GM23338 (cell line): ENCODE measurements at regions not wholly inside any gene's neighbourhood (a gene's known extent, or its start where the extent isn't known, plus 50 kb on each side); places are given as distances from the start of the nearest gene placed in this dataset.

ENCODE experiments used
- ATAC-seq: fragments of 200-7000 bp; cut with Tn5 transposase; 3 replicates; pipeline ENCODE4 v1.9.1; 2020
- DNase-seq: peaks from one replicate; pipeline ENCODE4 v3.0.0-alpha.2; 2015; ENCODE audit warnings: low spot score
- H2AFZ ChIP-seq: fragments of 200-600 bp; sonication (generic); 2 replicates; pipeline ENCODE4 v1.8.0; 2016; ENCODE audit warnings: antibody characterized with exemption, mild to moderate bottlenecking, moderate library complexity
- H3F3A ChIP-seq: fragments of 200-600 bp; sonication (generic); replicated peaks from 2 replicates; pipeline ENCODE4 v1.8.0; 2017; ENCODE audit warnings: antibody characterized with exemption, mixed run types, low read depth
- H3K27ac ChIP-seq: fragments of 200-600 bp; sonication (generic); 2 replicates; pipeline ENCODE4 v1.6.1; 2016; ENCODE audit warnings: low read depth
- H3K27me3 ChIP-seq: fragments of 200-600 bp; sonication (generic); 2 replicates; pipeline ENCODE4 v1.8.0; 2016; ENCODE audit warnings: mild to moderate bottlenecking, mixed run types, moderate library complexity; ENCODE audit not compliant: insufficient read depth
- H3K36me3 ChIP-seq: fragments of 200-600 bp; sonication (generic); 2 replicates; pipeline ENCODE4 v1.8.0; 2016; ENCODE audit warnings: mild to moderate bottlenecking; ENCODE audit not compliant: insufficient read depth
- H3K4me1 ChIP-seq: fragments of 200-600 bp; sonication (generic); 2 replicates; pipeline ENCODE4 v1.8.0; 2016; ENCODE audit warnings: mild to moderate bottlenecking, moderate library complexity; ENCODE audit not compliant: insufficient read depth
- H3K4me2 ChIP-seq: fragments of 200-600 bp; sonication (generic); 2 replicates; pipeline ENCODE4 v1.7.1; 2017; ENCODE audit warnings: mixed run types
- H3K4me3 ChIP-seq: fragments of 200-600 bp; sonication (generic); 2 replicates; pipeline ENCODE4 v1.6.1; 2016; ENCODE audit warnings: mixed run types
- H3K79me2 ChIP-seq: fragments of 200-600 bp; sonication (generic); replicated peaks from 2 replicates; pipeline ENCODE4 v1.8.0; 2017; ENCODE audit warnings: mild to moderate bottlenecking; ENCODE audit not compliant: insufficient read depth
- H3K9me2 ChIP-seq: fragments of 200-600 bp; sonication (generic); 2 replicates; pipeline ENCODE4 v1.8.0; 2017; ENCODE audit not compliant: insufficient read depth
- H4K20me1 ChIP-seq: fragments of 200-600 bp; sonication (generic); replicated peaks from 2 replicates; pipeline ENCODE4 v1.8.0; 2017; ENCODE audit warnings: mild to moderate bottlenecking; ENCODE audit not compliant: insufficient read depth
- H3K27ac Mint-ChIP-seq: 2 replicates; pipeline ENCODE4 v1.8.0; 2020; ENCODE audit warnings: inconsistent platforms, mild to moderate bottlenecking, moderate library complexity, mixed read lengths
- H3K27me3 Mint-ChIP-seq: 3 replicates; pipeline ENCODE4 v1.8.0; 2022; ENCODE audit warnings: low read depth, mild to moderate bottlenecking, moderate library complexity, mixed read lengths, inconsistent platforms; ENCODE audit not compliant: insufficient read depth, poor library complexity
- H3K36me3 Mint-ChIP-seq: 3 replicates; pipeline ENCODE4 v1.8.0; 2021; ENCODE audit warnings: low read depth, mild to moderate bottlenecking, inconsistent platforms, moderate library complexity, mixed read lengths
- H3K4me1 Mint-ChIP-seq: 3 replicates; pipeline ENCODE4 v1.8.0; 2020; ENCODE audit warnings: mild to moderate bottlenecking, inconsistent platforms, mixed read lengths
- H3K4me3 Mint-ChIP-seq: 3 replicates; pipeline ENCODE4 v1.8.0; 2021; ENCODE audit warnings: moderate library complexity, mild to moderate bottlenecking, inconsistent platforms, mixed read lengths
- H3K9me3 Mint-ChIP-seq: 3 replicates; pipeline ENCODE4 v1.8.0; 2020; ENCODE audit warnings: moderate library complexity, mild to moderate bottlenecking, inconsistent platforms, mixed read lengths
- CREB1 ChIP-seq: fragments of 250-450 bp; sonication (Bioruptor Pico); IDR thresholded peaks from 2 replicates; pipeline ENCODE4 v1.5.0; 2020; ENCODE audit warnings: low read depth, mild to moderate bottlenecking, moderate library complexity
- CTCF ChIP-seq, 2 experiments: fragments of 200-600 bp in 1 of 2; sonication (generic) in 1 of 2; conservative IDR thresholded peaks; 2 replicates each; pipeline versions ENCODE4 v1.5.1 to v1.6.1; 2016 to 2017; ENCODE audit warnings: antibody characterized with exemption in 2 of 2, low read depth in 2 of 2, mild to moderate bottlenecking in 2 of 2, moderate library complexity in 1 of 2
- ETS1 ChIP-seq: IDR thresholded peaks from 2 replicates; pipeline ENCODE4 v1.6.1; 2016; ENCODE audit warnings: antibody characterized with exemption
- EZH2 ChIP-seq: fragments of 200-600 bp; sonication (generic); IDR thresholded peaks from one replicate; pipeline ENCODE4 v1.8.0; 2017; ENCODE audit warnings: antibody characterized with exemption, mild to moderate bottlenecking, low read depth; ENCODE audit not compliant: unreplicated experiment
- EZH2phosphoT487 ChIP-seq: fragments of 200-600 bp; sonication (generic); IDR thresholded peaks from one replicate; pipeline ENCODE4 v1.8.1; 2018; ENCODE audit warnings: antibody characterized with exemption; ENCODE audit not compliant: unreplicated experiment
- JUNB ChIP-seq: IDR thresholded peaks from one replicate; pipeline ENCODE4 v1.6.1; 2016; ENCODE audit warnings: antibody characterized with exemption; ENCODE audit not compliant: unreplicated experiment
- NANOG ChIP-seq: IDR thresholded peaks from 2 replicates; pipeline ENCODE4 v1.6.1; 2016; ENCODE audit warnings: antibody characterized with exemption, borderline replicate concordance
- POLR2AphosphoS5 ChIP-seq: IDR thresholded peaks from 2 replicates; pipeline ENCODE4 v1.6.1; 2016; ENCODE audit warnings: antibody characterized with exemption, low read depth
- REST ChIP-seq: IDR thresholded peaks from one replicate; pipeline ENCODE4 v1.6.1; 2018; ENCODE audit warnings: antibody characterized with exemption; ENCODE audit not compliant: unreplicated experiment
- STAT1 ChIP-seq: IDR thresholded peaks from one replicate; pipeline ENCODE4 v1.6.1; 2016; ENCODE audit warnings: antibody characterized with exemption; ENCODE audit not compliant: unreplicated experiment
- ZNF114 ChIP-seq: fragments of 250-450 bp; sonication (Bioruptor Pico); IDR thresholded peaks from 2 replicates; pipeline ENCODE4 v1.5.0; 2020; ENCODE audit warnings: mild to moderate bottlenecking, moderate library complexity
- ZNF331 ChIP-seq: fragments of 250-450 bp; sonication (Bioruptor Pico); IDR thresholded peaks from 2 replicates; pipeline ENCODE4 v1.5.0; 2020; ENCODE audit warnings: low read depth, mild to moderate bottlenecking, moderate library complexity
- ZNF462 ChIP-seq: fragments of 250-450 bp; sonication (Bioruptor Pico); IDR thresholded peaks from 2 replicates; pipeline ENCODE4 v1.5.0; 2020; ENCODE audit warnings: mild to moderate bottlenecking, moderate library complexity

- Histone ChIP-seq H3K27me3 (no peaks in the 10 kb centered on the region), H3K27ac (no peak overlapping the region), H3K79me2 (no peaks in the 10 kb centered on the region), H3K4me3 (no peak overlapping the region), H3K4me2 (no peak overlapping the region), H2AFZ (0 out of 2 replicates have a peak overlapping the region, but pooled peaks have one; percentile 21), H4K20me1 (no peaks in the 10 kb centered on the region), H3K36me3 (no peaks in the 10 kb centered on the region), H3K9me2 (no peaks in the 10 kb centered on the region), H3F3A (no peaks in the 10 kb centered on the region), H3K4me1 (peaks cover 7% of the 10 kb centered on the region; the same call in 1 of the 2 replicates)
- TF ChIP-seq POLR2AphosphoS5 = no peak
- TF ChIP-seq JUNB = no peak
- no peak for TF ChIP-seq ZNF331 (CRISPR knock-in tag)
- no peak for TF ChIP-seq CTCF (conservative IDR thresholded peaks at IDR 0.05; ENCODE audit: low read depth in 2 of 2)
- no peak for TF ChIP-seq ZNF114
- no peak for TF ChIP-seq STAT1
- TF ChIP-seq ETS1 = no peak
- TF ChIP-seq EZH2 = no peak
- no peak for TF ChIP-seq EZH2phosphoT487
- TF ChIP-seq CREB1 (CRISPR knock-in tag) = no peak
- TF ChIP-seq REST = no peak
- TF ChIP-seq NANOG = no peak
- TF ChIP-seq ZNF462 (CRISPR knock-in tag) = no peak
- ATAC-seq (no peak), DNase-seq (no peak)
- no peaks in the 10 kb centered on the region for H3K36me3 Mint-ChIP-seq
- H3K27ac Mint-ChIP-seq = no peak overlapping the region
- H3K4me1 Mint-ChIP-seq = peaks cover 27% of the 10 kb centered on the region
- H3K27me3 Mint-ChIP-seq = peaks cover 8% of the 10 kb centered on the region
- H3K4me3 Mint-ChIP-seq = no peak overlapping the region
- H3K9me3 Mint-ChIP-seq = peaks cover 2% of the 10 kb centered on the region; the same call in 1 of the 3 replicates
These were observed 199.2 kb upstream of the POU2AF2 start for GRCh38 chr11:111046291-111046690.
